ENCODE measurements at regions not wholly inside any gene's neighbourhood (a gene's known extent, or its start where the extent isn't known, plus 50 kb on each side); places are given as distances from the start of the nearest gene placed in this dataset.

DNA sequence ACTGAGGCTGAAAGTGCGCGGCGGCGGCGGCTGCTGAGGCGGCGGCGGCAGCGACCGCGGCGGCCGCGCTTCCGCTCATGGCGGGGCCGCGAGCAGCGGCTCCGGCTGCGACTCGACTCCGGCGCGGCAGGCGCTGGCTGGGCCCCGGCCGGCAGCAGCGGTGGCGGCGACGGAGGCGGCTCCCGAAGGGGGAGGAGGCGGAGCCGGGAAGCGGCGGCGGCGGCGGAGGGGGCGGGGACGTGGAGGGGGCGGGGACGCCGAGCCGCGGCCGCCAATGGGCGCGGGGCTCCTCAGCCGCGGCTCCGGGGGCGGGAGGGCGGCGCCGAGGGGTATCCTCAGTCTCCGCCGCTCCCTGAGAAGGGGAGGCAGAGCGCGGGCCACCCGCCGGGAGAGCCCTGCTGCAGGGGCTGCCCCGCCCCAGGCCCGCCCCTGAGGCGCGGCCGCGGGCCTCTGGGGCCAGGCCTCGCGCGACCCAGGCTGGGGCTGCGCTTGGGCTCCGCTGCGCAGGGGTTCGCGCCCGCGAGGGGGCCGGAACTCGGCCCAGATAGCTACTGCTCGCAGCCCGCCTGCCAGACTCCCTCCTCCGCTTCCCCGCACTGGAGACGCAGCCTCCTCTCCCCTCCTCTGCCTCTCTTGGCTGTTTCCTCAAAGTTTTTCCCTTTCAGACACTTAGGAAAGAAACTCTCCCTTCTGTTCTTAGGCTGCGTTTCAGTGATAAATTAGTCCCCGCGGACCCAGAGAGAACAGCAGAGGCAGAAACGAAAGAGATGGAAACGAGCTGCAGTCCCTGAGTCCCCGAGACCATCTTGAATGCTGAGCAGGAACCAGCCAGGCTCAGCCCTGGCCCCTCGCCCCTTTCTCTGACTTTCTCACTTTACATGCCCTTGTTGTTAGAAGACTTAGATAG lies 85.0 kb upstream of the MELK start:
- Histone ChIP-seq H3K4me3 (ENCODE audit: low read depth, low read length) (peak overlapping the region; percentile 91), H3K36me3 (ENCODE audit: control insufficient read depth, insufficient read depth, low read length) (no peaks in the 10 kb centered on the region), H3K27me3 (ENCODE audit: control insufficient read depth, insufficient read depth, low read length) (no peaks in the 10 kb centered on the region)
- TF ChIP-seq, protein P1, sequence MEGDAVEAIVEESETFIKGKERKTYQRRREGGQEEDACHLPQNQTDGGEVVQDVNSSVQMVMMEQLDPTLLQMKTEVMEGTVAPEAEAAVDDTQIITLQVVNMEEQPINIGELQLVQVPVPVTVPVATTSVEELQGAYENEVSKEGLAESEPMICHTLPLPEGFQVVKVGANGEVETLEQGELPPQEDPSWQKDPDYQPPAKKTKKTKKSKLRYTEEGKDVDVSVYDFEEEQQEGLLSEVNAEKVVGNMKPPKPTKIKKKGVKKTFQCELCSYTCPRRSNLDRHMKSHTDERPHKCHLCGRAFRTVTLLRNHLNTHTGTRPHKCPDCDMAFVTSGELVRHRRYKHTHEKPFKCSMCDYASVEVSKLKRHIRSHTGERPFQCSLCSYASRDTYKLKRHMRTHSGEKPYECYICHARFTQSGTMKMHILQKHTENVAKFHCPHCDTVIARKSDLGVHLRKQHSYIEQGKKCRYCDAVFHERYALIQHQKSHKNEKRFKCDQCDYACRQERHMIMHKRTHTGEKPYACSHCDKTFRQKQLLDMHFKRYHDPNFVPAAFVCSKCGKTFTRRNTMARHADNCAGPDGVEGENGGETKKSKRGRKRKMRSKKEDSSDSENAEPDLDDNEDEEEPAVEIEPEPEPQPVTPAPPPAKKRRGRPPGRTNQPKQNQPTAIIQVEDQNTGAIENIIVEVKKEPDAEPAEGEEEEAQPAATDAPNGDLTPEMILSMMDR (IDR thresholded peaks at IDR 0.05; ENCODE audit: insufficient read depth, low read depth, low read length): no peak
- ChIA-PET CTCF (interaction anchor here (1.3 to 1.7 kb wide), 2 partner anchors 32 to 81 kb away, joined by 3 to 6 read pairs; no protein-coding TSS in a partner anchor), POLR2A (no interaction called here)
- peak; percentile 63 for DNase-seq (ENCODE audit: low read depth)

DNA sequence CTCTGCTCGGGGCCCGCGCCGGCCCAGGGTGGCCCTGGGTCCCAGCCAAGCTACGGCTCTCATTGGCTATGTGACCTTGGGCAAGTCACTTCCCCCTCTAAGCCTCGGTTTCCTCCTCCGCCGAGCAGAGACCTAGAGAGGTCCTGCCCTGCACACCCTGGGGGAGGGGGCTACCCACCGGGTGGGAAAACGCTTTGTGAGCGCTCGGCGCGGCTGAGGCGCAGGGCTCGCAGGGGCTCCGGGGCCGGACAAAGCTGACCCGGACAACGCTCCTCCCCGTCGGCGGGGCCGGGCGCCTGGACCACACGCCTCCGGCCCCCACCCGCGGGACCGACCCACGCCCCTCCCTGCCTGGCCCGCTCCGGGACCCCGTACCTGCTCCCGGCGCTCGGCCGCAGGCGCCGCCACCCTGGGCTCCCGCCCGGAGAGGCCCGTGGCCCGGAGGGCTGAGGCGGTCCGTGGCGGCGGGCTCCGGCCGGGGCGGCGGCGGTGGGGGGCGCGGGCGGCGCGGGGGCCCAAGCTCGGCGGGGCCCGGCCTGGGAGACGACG lies 85.7 kb upstream of the MELK start:
- DNase-seq (ENCODE audit: low read depth): no peak
- POLR2A ChIA-PET: no interaction called here

DNA sequence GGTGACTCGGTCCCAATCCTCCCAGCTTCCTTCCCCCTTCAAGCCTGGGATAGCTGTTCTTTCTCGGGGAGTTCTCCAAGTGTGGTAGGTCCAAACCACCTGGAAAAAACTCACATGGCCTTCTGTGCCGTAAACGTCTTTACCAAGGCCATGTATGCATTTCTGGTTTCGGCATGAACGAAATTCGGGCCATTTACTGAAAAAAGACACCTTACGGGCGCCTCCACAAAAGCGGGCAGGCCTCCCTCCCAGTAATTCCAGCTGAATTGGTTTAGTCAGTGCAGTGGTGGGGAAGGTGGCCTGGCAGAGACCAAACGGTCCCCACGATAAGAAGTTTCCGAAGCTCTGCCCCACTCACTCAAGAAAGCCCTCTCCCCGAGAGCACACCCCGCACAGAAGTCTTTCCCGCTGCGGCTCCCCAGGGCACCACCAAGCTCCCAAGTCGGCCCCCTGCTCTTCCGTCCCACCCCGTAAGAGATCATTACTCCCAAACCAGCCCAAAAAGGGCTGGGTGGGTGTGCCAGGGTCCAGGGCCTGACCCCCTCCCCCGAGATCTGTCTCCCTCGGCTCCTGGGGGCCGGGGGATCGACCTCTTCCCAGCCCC lies 86.3 kb upstream of the MELK start:
- H3K4me3 ChIP-seq (ENCODE audit: low read depth, low read length): peak overlapping the region; percentile 91
- POLR2A ChIA-PET: no interaction called here
- TF ChIP-seq, protein P1 (IDR thresholded peaks at IDR 0.05; ENCODE audit: insufficient read depth, low read depth, low read length): no peak
- H3K27me3 ChIP-seq (ENCODE audit: control insufficient read depth, insufficient read depth, low read length): no peaks in the 10 kb centered on the region
- CTCF ChIA-PET: interaction anchor here (0.6 to 2.0 kb wide), 6 partner anchors 10 to 550 kb away, joined by 3 to 6 read pairs (median 4); no protein-coding TSS in a partner anchor
- no peak for DNase-seq (ENCODE audit: low read depth)
- no peaks in the 10 kb centered on the region for H3K36me3 ChIP-seq (ENCODE audit: control insufficient read depth, insufficient read depth, low read length)

More for the DNA sequence above, 85.7 kb upstream of the MELK start:
- TF ChIP-seq, protein P1 (IDR thresholded peaks at IDR 0.05; ENCODE audit: insufficient read depth, low read depth, low read length): no peak
- no peaks in the 10 kb centered on the region for H3K27me3 ChIP-seq (ENCODE audit: control insufficient read depth, insufficient read depth, low read length)
- peak overlapping the region; percentile 91 for H3K4me3 ChIP-seq (ENCODE audit: low read depth, low read length)
- H3K36me3 ChIP-seq (ENCODE audit: control insufficient read depth, insufficient read depth, low read length): no peaks in the 10 kb centered on the region
- CTCF ChIA-PET: interaction anchor here (1.2 to 2.0 kb wide), 3 partner anchors 15 to 80 kb away, joined by 6 read pairs; no protein-coding TSS in a partner anchor

DNA sequence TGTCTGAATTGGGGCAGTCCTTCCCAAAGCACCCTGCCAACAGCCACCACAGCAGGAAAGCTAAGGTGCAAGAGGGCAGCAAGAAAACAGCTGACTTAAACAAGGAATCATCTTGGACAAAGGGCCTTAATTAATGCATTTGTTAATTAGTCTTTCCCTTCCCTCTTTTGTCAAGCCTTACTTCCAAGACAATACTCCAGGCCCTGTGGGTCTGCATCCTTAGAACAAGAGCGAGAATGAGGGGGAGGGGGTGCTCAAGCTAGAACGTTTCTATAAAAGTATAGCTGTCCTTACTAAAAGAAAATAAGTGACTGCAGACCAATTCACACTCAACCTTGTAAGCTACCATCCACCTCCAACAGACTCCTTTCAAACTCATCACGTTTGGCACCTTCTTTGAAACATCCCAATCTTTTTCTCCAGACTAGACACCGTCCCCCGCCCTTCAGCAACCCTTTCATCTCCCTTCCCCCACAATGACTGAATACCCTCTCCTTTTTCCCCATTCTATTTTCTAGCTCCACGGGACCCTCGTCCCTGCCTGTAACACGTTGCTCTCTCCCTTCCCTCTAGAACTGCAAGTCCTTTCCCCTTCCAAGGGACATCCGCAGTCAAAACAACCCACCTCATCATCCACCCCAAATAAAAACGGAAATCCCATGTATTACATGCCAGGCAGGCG lies 85.7 kb upstream of the RNF38 start:
- CTCF ChIA-PET: interaction anchor here (0.6 to 2.0 kb wide), 7 partner anchors 9 to 549 kb away, joined by 3 to 6 read pairs (median 3); no protein-coding TSS in a partner anchor
- TF ChIP-seq, protein P1 (IDR thresholded peaks at IDR 0.05; ENCODE audit: insufficient read depth, low read depth, low read length): no peak

More for the DNA sequence above, 85.7 kb upstream of the RNF38 start:
- H3K4me3 ChIP-seq (ENCODE audit: low read depth, low read length): peak overlapping the region; percentile 91
- no peak for DNase-seq (ENCODE audit: low read depth)
- POLR2A ChIA-PET: no interaction called here
- H3K36me3 ChIP-seq (ENCODE audit: control insufficient read depth, insufficient read depth, low read length): no peaks in the 10 kb centered on the region
- no peaks in the 10 kb centered on the region for H3K27me3 ChIP-seq (ENCODE audit: control insufficient read depth, insufficient read depth, low read length)

All from BJ (cell line).